GM19452 (cell line): ENCODE measurements at regions not wholly inside any gene's neighbourhood (a gene's known extent, or its start where the extent isn't known, plus 50 kb on each side); places are given as distances from the start of the nearest gene placed in this dataset.
"Not testable (repeated sequence)": the region's sequence is repeated elsewhere in the genome, so short reads cannot be mapped to it uniquely, and the experiment has no call there.

Source experiments
- ATAC-seq: cut with Tn5 transposase; IDR thresholded peaks from one replicate; pipeline ENCODE4 v1.9.1; 2021; ENCODE audit not compliant: unreplicated experiment

DNA sequence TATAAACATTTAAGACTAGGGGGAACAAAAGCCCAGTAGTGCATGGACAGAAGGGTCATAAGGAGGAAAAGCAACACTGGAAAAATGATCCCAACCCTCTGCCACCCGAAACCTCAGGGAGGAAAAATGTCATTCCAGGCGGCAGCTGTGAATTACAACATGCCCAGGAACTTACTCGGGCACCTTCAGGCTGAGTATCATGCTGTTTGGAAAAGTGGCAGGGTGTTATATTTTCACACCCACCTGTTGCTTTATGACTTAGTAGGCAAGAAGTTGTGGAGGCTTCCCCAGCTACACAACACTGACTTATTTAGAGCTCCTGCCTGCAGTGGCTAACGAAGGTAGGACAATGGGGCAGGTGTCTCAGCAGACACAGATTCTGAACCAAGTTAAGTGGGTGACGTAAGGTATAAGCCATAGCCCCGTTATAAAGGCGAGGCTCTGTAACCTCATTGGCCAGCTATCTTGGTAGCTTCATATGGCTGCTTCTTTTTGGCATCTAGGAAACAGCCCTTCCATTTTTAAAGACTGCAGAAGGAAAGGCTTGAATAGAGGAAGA lies 96.1 kb upstream of the IFNG-AS1 start:
- no peak for ATAC-seq

GRCh38 chr12:67900418-67900817 lies 88.8 kb upstream of the IFNG-AS1 start:
- ATAC-seq: not testable (repeated sequence)

GRCh38 chr12:67909091-67909531 lies 80.1 kb upstream of the IFNG-AS1 start:
- ATAC-seq: no peak

- ATAC-seq: no peak
These were observed 79.6 kb upstream of the IFNG-AS1 start for GRCh38 chr12:67909681-67910080.

GRCh38 chr12:67910360-67911274 lies 78.6 kb upstream of the IFNG-AS1 start:
- no peak for ATAC-seq

DNA sequence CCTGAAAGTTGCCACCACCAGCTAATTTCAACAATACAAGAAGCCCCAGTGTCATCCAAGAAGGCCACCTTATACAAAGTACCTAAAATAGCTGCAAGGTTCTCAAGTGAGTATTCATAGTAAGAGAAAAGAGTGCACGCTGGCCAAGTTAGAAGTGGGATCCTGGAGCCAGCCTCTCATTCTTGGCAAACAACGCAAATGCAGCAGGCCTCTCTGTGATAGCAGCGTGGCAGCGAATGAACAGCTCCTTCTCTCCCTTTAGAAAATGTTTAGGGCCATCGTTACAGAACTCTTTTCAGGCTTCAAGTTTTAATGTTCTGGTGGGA lies 78.0 kb upstream of the IFNG-AS1 start:
- no peak for ATAC-seq

GRCh38 chr12:67911789-67912188 lies 77.5 kb upstream of the IFNG-AS1 start:
- ATAC-seq: no peak

DNA sequence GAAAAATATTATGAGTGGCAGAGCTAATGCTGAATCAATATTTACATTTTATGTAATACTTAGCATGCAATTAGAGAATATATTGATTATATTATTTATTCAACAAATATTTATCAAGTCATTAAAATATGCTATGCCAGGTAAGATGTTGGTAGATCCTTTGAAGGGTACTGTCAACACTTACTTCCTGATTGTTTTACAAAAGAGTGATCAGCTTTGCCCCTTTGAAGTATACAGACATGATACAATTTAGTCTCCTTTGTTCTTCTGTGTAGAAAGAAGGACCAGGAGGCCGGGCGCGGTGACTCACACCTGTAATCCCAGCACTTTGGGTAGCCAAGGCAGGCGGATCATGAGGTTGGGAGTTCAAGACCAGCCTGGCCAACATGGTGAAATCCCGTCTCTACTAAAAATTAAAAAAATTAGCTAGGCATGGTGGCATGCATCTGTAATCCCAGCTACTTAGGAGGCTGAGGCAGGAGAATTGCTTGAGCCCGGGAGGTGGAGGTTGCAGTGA lies 73.9 kb upstream of the IFNG-AS1 start:
- no peak for ATAC-seq

GRCh38 chr12:67916266-67916970 lies 72.8 kb upstream of the IFNG-AS1 start:
- ATAC-seq: no peak

- ATAC-seq: no peak
These were observed 71.4 kb upstream of the IFNG-AS1 start for GRCh38 chr12:67917811-67918210.

GRCh38 chr12:67918441-67918840 lies 70.8 kb upstream of the IFNG-AS1 start:
- ATAC-seq: no peak

DNA sequence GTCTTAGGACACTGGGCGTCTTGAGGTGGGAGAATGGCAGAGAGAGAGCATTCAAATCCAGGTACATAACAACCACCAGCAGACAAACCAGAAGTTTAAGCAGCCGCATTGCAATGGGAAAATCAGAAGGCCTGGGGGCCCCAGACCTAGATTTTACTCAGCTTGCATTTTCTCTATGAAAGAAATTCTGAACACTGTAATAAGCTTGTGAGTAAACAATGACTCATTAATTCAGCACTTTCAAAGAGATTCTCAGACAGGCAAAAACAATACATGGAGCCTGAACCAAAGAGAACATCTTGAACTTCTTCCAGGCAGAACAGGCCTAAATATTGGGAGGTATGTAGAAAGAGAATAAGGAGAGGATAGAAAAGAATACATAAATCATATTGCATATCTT lies 69.8 kb upstream of the IFNG-AS1 start:
- no peak for ATAC-seq

GRCh38 chr12:67920413-67920812 lies 68.8 kb upstream of the IFNG-AS1 start:
- no peak for ATAC-seq

DNA sequence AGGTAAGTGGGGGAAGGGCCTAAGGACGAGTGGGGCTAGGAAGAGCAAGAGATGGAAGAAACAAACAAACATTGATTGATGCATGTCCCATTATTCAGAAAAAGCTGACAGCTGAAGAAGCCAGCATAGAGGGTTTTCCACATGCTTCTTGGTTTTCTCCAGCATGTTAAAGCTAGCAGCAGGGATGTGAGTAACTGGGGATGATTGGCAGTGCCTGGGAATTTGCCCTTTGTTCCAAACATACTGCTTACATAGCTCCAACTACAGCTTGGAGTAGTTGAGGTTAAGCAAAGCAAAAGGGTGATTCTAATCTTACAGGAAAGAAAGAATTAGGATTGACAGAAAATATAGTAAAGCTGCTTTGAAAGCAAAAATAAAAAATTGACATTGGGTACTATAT lies 68.0 kb upstream of the IFNG-AS1 start:
- ATAC-seq: no peak

DNA sequence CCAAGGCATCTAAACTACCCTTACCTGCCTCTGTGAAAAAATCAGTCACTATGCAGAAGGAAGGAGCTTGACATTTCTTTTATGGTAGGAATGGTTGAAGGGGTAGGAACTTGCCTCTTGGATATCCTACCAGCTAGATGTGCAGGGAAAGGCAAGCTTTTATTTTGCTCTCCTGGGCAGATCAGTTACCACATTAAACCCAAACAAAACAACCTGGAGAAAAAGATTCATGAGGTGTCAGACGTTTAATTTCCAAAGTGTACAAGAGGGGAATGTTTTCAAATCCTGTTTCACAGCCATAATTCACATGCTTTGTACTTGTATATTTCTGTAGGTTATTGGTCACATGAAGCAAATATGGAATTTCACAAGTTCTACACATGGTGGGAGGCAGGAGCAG lies 67.0 kb upstream of the IFNG-AS1 start:
- ATAC-seq: no peak

DNA sequence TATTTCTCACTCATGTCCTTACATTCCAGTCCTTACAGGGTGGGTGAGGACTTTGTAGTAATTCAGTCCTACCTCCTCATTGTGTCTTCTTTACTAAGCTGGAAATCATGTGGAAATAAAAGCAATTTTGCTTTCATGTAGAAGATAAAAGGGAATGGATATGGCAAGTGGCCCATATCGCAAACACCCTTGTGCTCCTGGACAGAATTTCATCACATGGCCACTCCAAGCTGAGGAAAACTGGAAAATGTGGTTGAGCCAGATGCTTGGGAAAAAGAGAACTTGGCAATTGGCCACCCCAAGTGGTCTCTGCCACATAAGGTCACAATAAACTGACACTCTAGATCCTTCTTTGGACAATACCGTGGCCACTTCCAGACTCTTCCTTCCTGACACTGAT lies 64.2 kb upstream of the IFNG-AS1 start:
- ATAC-seq: no peak

DNA sequence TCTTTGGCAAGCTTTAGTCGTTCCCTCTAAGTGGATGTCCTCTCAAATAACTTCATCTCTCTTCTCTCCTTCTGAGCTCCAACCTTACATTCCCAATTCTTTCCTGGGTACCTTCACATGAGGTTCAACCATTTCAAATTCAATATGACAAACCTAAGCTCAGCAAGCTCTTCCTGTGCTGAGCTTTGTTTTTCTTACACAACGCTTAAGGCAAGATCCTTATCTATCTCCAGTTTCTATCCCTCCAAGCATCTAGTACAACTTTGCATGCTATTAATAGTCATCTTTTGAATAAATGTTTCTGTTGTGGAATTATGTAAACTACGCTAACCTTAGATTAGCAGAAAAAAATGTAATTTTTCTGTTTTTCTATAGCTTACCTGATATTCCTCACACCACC lies 63.7 kb upstream of the IFNG-AS1 start:
- ATAC-seq: no peak

DNA sequence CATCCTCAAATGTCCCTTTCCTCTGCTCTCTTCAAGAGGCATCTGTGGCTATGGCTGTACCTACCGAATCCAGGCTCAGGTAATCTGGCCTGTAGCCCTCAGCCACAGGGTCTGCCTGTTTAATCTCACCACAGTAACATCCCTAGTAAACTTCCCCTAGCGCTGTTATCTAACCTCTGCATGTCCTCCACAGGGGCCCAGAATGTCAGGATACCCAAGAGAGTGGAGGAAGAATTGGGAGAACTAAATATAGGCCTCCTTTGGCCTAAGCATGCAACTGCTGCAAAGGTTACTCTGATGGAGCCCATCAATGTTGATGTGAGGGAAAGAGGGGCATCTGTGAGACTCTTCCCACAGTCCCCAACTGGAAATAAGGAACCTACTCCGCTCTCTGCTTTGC lies 63.2 kb upstream of the IFNG-AS1 start:
- no peak for ATAC-seq

DNA sequence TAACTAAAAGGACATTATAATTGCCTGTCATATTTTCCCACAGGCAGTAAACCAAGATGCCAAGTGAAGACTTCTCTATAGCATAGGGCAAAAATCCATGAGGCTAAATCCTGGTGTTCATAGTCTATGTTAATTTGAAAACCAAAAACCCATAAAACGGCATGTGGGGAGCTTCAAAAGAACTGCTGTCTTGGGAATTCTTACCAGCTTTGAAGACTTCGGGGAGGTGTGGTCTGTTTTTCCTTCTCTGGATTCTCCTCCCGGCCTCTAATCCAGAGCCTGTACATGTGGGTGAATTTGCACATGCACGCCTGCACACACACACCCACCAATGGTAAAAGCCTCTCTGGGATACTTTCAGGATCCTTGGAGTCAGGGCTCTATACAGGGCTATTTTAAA lies 61.9 kb upstream of the IFNG-AS1 start:
- ATAC-seq: no peak

- ATAC-seq: no peak
These were observed 61.4 kb upstream of the IFNG-AS1 start for GRCh38 chr12:67927815-67928214.

DNA sequence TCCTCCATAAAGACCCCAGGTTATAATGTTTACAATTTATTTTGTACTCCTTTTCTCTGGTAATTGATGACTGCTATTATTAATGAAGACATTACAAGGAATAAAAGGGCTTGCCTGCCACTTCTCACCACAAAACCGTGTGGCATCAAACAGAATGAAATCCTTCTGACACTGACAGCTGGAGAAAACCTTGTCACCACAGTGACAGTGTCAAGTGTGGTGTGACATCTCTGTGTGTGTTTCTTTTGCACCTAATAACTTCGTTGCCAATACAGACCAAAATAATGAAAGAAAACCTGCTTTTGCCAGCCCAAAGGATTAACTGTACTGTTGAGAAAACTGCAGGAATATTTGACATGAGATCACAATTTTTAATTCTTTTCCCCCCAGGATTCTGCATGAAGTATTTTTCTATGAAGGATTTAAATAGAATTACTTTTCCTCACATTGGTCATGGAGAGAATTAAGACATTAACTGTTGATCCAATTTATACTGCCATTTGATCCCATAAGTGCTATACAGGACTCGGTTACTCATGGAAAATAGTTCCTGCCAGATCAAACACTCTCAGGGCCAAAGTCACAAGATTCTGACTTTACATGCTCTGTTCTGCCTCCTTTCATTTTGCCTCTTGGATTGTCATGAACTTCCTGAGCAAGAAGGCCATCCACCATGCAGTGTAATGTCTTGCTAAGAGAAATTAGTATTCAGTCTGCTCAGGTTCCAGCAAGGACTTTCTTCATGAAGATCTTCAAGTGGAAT lies 60.4 kb upstream of the IFNG-AS1 start:
- no peak for ATAC-seq
